ENCODE measurements at regions not wholly inside any gene's neighbourhood (a gene's known extent, or its start where the extent isn't known, plus 50 kb on each side); places are given as distances from the start of the nearest gene placed in this dataset.

GRCh38 chr4:138740816-138741745 is 274.5 kb upstream of the NOCT start:
- DNase-seq = no peak

GRCh38 chr4:138736362-138736761 is 279.2 kb upstream of the NOCT start:
- peak; percentile 2 to 75 (median 56) for DNase-seq

- DNase-seq = peak; percentile 18 to 47 (median 30)
Observed at GRCh38 chr4:138734746-138735145, 280.8 kb upstream of the NOCT start.

- DNase-seq = no peak
Observed at GRCh38 chr4:138728566-138728965, 287.0 kb upstream of the NOCT start.

GRCh38 chr4:138727731-138728130 is 287.9 kb upstream of the NOCT start:
- no peak for DNase-seq

GRCh38 chr4:138724530-138724929 is 291.1 kb upstream of the NOCT start:
- DNase-seq = no peak

- no peak for DNase-seq
Observed at GRCh38 chr4:138716559-138717335, 298.8 kb upstream of the NOCT start.

GRCh38 chr4:138710297-138710696 is 305.3 kb upstream of the NOCT start:
- DNase-seq = no peak

GRCh38 chr4:138709859-138710258 is 305.7 kb upstream of the NOCT start:
- no peak for DNase-seq

- DNase-seq = no peak
Observed at GRCh38 chr4:138707746-138708677, 307.6 kb upstream of the NOCT start.

GRCh38 chr4:138706201-138706600 is 309.4 kb upstream of the NOCT start:
- DNase-seq = no peak

GRCh38 chr4:138702190-138702824 is 313.3 kb upstream of the NOCT start:
- DNase-seq = no peak

- DNase-seq = no peak
Observed at GRCh38 chr4:138698641-138699040, 316.9 kb upstream of the NOCT start.

- DNase-seq = no peak
Observed at GRCh38 chr4:138697851-138698250, 317.7 kb upstream of the NOCT start.

- DNase-seq = no peak
Observed at GRCh38 chr4:138696771-138697170, 318.8 kb upstream of the NOCT start.

GRCh38 chr4:138696058-138696457 is 319.5 kb upstream of the NOCT start:
- DNase-seq = no peak

- no peak for DNase-seq
Observed at GRCh38 chr4:138693526-138693925, 322.1 kb upstream of the NOCT start.

GRCh38 chr4:138692411-138692810 is 323.2 kb upstream of the NOCT start:
- DNase-seq = no peak

GRCh38 chr4:138689593-138689992 is 326.0 kb upstream of the NOCT start:
- DNase-seq = no peak

- DNase-seq = no peak
Observed at GRCh38 chr4:138689187-138689586, 326.4 kb upstream of the NOCT start.

- DNase-seq = no peak
Observed at GRCh38 chr4:138688408-138689085, 327.0 kb upstream of the NOCT start.
